NCI-H748 treated with DMSO at 0.1 percent for 48 hours (cell line): ENCODE measurements at regions not wholly inside any gene's neighbourhood (a gene's known extent, or its start where the extent isn't known, plus 50 kb on each side); places are given as distances from the start of the nearest gene placed in this dataset.

ENCODE experiments used
- DNase-seq: peaks from one replicate; lab custom pipeline; 2025; lab: John Stamatoyannopoulos, UW

GRCh38 chr4:85393201-85393600, 81.7 kb upstream of the ARHGAP24 start:
- no peak for DNase-seq

GRCh38 chr4:85398276-85398675, 76.7 kb upstream of the ARHGAP24 start:
- DNase-seq: no peak

- no peak for DNase-seq
Observed at GRCh38 chr4:85399270-85399669, 75.7 kb upstream of the ARHGAP24 start.

GRCh38 chr4:85402371-85402770, 72.6 kb upstream of the ARHGAP24 start:
- no peak for DNase-seq

- DNase-seq: no peak
Observed at GRCh38 chr4:85406185-85406584, 68.8 kb upstream of the ARHGAP24 start.

- DNase-seq: no peak
Observed at GRCh38 chr4:85407546-85407945, 67.4 kb upstream of the ARHGAP24 start.

- no peak for DNase-seq
Observed at GRCh38 chr4:85408301-85408700, 66.6 kb upstream of the ARHGAP24 start.

- no peak for DNase-seq
Observed at GRCh38 chr4:85409251-85409650, 65.7 kb upstream of the ARHGAP24 start.

GRCh38 chr4:85411386-85411785, 63.6 kb upstream of the ARHGAP24 start:
- no peak for DNase-seq

GRCh38 chr4:85414972-85415371, 60.0 kb upstream of the ARHGAP24 start:
- DNase-seq: no peak

- no peak for DNase-seq
Observed at GRCh38 chr4:85416094-85416493, 58.9 kb upstream of the ARHGAP24 start.

- no peak for DNase-seq
Observed at GRCh38 chr4:85419103-85419502, 55.8 kb upstream of the ARHGAP24 start.

GRCh38 chr4:85420831-85421230, 54.1 kb upstream of the ARHGAP24 start:
- no peak for DNase-seq

GRCh38 chr4:85423431-85423830, 51.5 kb upstream of the ARHGAP24 start:
- DNase-seq: no peak
